Tibial nerve (tissue), 4 donors: ENCODE measurements at regions not wholly inside any gene's neighbourhood (a gene's known extent, or its start where the extent isn't known, plus 50 kb on each side); places are given as distances from the start of the nearest gene placed in this dataset.

Source experiments
- DNase-seq, 2 donors: peaks; one replicate each; pipeline ENCODE4 v3.0.0-alpha.2; 2019; ENCODE audit warnings: low spot score in 2 of 2
- H3K27ac ChIP-seq, 4 donors: fragments of 200-600 bp; sonication (generic) in 3 of 4; one replicate each; pipeline ENCODE4 v1.5.1; 2017 to 2019; ENCODE audit warnings: mild to moderate bottlenecking in 1 of 4
- H3K27me3 ChIP-seq, 2 donors: fragments of 200-600 bp; sonication (generic) in 1 of 2; one replicate each; pipeline versions ENCODE4 v1.5.1 to v1.6.0; 2017 to 2019
- H3K36me3 ChIP-seq, 3 donors: fragments of 200-600 bp; sonication (generic); one replicate each; pipeline ENCODE4 v1.5.1; 2018 to 2019
- H3K4me1 ChIP-seq, 4 donors: fragments of 200-600 bp; sonication (generic) in 3 of 4; one replicate each; pipeline ENCODE4 v1.5.1; 2017 to 2019
- H3K4me3 ChIP-seq, 4 donors: fragments of 200-600 bp; sonication (generic) in 3 of 4; one replicate each; pipeline ENCODE4 v1.5.1; 2017 to 2019; ENCODE audit warnings: mild to moderate bottlenecking in 1 of 4, moderate library complexity in 1 of 4
- H3K9me3 ChIP-seq, 4 donors: fragments of 200-600 bp; sonication (generic) in 3 of 4; one replicate each; pipeline ENCODE4 v1.5.1; 2017 to 2019
- EP300 ChIP-seq, 2 donors: sonication (generic); formaldehyde crosslinking; IDR thresholded peaks; one replicate each; pipeline ENCODE4 v1.6.1; 2017; ENCODE audit warnings: antibody characterized with exemption in 2 of 2, mild to moderate bottlenecking in 1 of 2
- POLR2A ChIP-seq, 2 donors: fragments of 450-650 bp; IDR thresholded peaks; one replicate each; pipeline ENCODE4 v1.6.1; 2017; ENCODE audit warnings: antibody characterized with exemption in 2 of 2, mild to moderate bottlenecking in 2 of 2, moderate library complexity in 2 of 2
- WGBS, 2 donors: methylation state at CpG; one replicate each; pipeline ENCODE4 v1.1.5; 2018; 5-methylcytosine and 5-hydroxymethylcytosine counted together
- TF ChIP-seq, protein P1 (sequence below), 5 experiments: fragments of 200-600 bp in 3 of 5; fragments of 450-650 bp in 2 of 5; sonication (generic) in 3 of 5; IDR thresholded peaks; one replicate each; pipeline ENCODE4 v1.5.1; 2016 to 2019; ENCODE audit warnings: antibody characterized with exemption in 5 of 5, mild to moderate bottlenecking in 3 of 5, moderate library complexity in 2 of 5

DNA sequence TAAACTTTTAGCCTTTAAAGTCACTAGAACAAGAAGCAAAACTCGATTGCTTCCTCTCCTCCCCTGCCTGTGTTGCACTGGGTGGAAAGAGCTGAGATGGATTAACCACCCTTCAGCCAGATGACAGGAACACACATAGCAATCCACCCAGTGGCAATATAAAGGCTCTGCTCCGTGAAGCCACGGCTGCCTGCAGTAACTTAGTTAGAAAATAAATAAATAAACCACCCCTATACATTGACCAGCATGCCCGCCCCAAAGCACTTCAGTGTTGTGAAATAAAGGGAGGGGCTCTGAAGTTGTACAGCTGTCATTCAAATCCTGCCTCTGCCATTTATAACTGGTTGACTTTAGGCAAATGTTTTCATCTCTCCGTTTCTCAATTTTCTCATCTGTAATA lies 217.1 kb upstream of the LDB2 start:
- no peak for DNase-seq
- H3K9me3 ChIP-seq = peaks cover 0 to under 1% (median 0%) of the 10 kb centered on the region in 4 donors
- WGBS, 2 donors = 52 to 63% methylated on average over 5 of the region's 5 CpGs

DNA sequence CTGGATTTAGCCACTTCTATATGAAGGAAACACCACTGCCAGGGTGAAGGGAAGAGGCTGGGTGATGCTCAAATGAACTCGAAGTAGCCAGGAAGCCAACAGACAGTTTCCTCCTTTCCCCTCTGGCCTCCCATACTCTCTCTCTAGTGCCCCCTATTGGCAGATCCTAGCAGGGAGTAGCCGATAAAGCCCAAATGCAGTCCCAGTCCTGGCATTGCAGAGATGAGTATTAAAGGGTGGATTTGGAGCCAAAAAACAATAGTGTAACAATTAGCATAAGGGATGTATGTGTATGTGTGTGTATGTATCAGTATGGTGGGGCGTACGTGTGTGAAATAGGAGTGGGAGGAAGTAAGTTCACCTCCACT lies 213.8 kb upstream of the LDB2 start:
- H3K9me3 ChIP-seq = no peaks in the 10 kb centered on the region
- peak in 1 of 2 donors; percentile 8 for DNase-seq
- peaks cover 0 to 3% (median 0%) of the 10 kb centered on the region in 4 donors for H3K4me1 ChIP-seq
- no peak overlapping the region for H3K27ac ChIP-seq
- WGBS, 2 donors = 50 to 64% methylated on average over 4 of the region's 4 CpGs
- no peak overlapping the region for H3K4me3 ChIP-seq
- H3K27me3 ChIP-seq = no peaks in the 10 kb centered on the region
- no peak for TF ChIP-seq POLR2A (IDR thresholded peaks at IDR 0.05)
- TF ChIP-seq, protein P1, sequence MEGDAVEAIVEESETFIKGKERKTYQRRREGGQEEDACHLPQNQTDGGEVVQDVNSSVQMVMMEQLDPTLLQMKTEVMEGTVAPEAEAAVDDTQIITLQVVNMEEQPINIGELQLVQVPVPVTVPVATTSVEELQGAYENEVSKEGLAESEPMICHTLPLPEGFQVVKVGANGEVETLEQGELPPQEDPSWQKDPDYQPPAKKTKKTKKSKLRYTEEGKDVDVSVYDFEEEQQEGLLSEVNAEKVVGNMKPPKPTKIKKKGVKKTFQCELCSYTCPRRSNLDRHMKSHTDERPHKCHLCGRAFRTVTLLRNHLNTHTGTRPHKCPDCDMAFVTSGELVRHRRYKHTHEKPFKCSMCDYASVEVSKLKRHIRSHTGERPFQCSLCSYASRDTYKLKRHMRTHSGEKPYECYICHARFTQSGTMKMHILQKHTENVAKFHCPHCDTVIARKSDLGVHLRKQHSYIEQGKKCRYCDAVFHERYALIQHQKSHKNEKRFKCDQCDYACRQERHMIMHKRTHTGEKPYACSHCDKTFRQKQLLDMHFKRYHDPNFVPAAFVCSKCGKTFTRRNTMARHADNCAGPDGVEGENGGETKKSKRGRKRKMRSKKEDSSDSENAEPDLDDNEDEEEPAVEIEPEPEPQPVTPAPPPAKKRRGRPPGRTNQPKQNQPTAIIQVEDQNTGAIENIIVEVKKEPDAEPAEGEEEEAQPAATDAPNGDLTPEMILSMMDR (IDR thresholded peaks at IDR 0.05) = peak in 1 of 5 experiments; percentile 11
- H3K36me3 ChIP-seq = no peaks in the 10 kb centered on the region

More for the DNA sequence above, 217.1 kb upstream of the LDB2 start:
- H3K27ac ChIP-seq = no peak overlapping the region
- H3K4me1 ChIP-seq = peaks cover 0 to 3% (median 0%) of the 10 kb centered on the region in 4 donors
- no peaks in the 10 kb centered on the region for H3K36me3 ChIP-seq
- H3K27me3 ChIP-seq = no peaks in the 10 kb centered on the region
- H3K4me3 ChIP-seq = no peak overlapping the region
- TF ChIP-seq EP300 (IDR thresholded peaks at IDR 0.05) (no peak), POLR2A (IDR thresholded peaks at IDR 0.05) (no peak)
- TF ChIP-seq, protein P1 (IDR thresholded peaks at IDR 0.05) = no peak

DNA sequence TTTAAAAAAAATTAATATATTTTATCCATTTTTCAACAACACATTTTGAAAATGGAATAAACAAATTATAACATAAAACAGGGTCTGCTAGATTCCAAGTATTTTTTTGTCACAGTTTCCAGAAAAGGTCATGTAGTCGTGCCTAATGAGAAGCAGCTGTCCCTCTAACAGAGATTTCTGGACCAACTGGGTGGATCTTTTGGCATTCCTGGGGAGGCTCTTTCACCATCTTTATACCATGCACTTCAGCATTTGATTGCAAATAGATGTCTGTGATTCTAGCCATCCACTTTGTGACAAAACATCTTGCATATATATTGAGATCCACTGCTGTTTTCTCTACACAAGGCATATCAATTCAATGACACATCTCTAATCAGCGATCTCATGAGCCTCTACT lies 210.7 kb upstream of the LDB2 start:
- Histone ChIP-seq H3K36me3 (no peaks in the 10 kb centered on the region), H3K27ac (no peak overlapping the region), H3K4me1 (peaks cover 0 to 3% (median 0%) of the 10 kb centered on the region in 4 donors), H3K27me3 (no peaks in the 10 kb centered on the region), H3K9me3 (no peaks in the 10 kb centered on the region), H3K4me3 (no peak overlapping the region)
- WGBS, 2 donors = 56 to 65% methylated on average over 2 of the region's 2 CpGs
- DNase-seq = no peak
- TF ChIP-seq EP300 (IDR thresholded peaks at IDR 0.05) = no peak
- no peak for TF ChIP-seq POLR2A (IDR thresholded peaks at IDR 0.05)
- TF ChIP-seq, protein P1 (IDR thresholded peaks at IDR 0.05) = no peak

DNA sequence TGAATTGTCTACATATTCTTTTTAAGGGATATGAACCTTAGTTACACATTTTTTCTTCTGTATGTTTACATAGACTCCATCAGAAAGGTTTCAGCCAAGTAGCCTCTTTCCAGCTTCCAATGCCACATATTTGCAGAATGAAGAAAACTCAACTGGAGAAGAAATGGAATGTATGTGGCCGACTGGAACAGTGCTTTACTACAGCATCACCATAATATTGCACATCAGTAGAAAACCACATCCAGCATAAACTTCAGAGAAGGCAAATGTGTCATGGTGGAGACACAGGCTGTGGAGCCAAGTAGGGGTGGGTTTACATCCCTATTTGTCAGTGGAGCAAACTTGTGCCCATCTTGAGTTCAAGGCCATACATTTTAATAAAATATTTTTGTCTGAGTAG lies 204.8 kb upstream of the LDB2 start:
- TF ChIP-seq, protein P1 (IDR thresholded peaks at IDR 0.05) = no peak
- no peak for TF ChIP-seq POLR2A (IDR thresholded peaks at IDR 0.05)
- TF ChIP-seq EP300 (IDR thresholded peaks at IDR 0.05) = no peak
- DNase-seq = no peak
- Histone ChIP-seq H3K4me3 (no peak overlapping the region), H3K4me1 (no peaks in the 10 kb centered on the region), H3K27ac (no peak overlapping the region), H3K36me3 (no peaks in the 10 kb centered on the region), H3K9me3 (no peaks in the 10 kb centered on the region), H3K27me3 (no peaks in the 10 kb centered on the region)
- WGBS, 2 donors = 80 to 82% methylated on average over 1 of the region's 1 CpG

DNA sequence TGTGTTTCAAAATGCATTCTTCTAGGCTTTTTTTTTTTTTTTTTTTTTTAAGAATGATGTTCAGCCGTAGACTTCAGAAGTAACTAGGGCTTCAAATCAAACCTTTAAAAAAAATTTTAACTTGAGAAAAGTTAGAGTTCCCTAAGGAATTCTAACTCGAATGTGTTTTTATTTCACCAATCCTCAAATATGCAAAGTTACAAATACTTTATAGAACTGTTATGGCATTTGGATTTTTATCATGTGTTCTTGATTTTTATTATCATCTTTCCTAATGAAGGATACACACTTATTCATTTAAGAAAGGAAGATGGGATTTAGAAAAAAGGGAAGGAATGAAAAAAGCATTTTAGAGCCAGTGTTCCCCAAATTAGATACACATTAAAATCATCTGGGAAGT lies 200.6 kb upstream of the LDB2 start:
- H3K4me3 ChIP-seq = no peak overlapping the region
- WGBS, 2 donors = 61 to 67% methylated on average over 2 of the region's 2 CpGs
- no peak for TF ChIP-seq POLR2A (IDR thresholded peaks at IDR 0.05)

DNA sequence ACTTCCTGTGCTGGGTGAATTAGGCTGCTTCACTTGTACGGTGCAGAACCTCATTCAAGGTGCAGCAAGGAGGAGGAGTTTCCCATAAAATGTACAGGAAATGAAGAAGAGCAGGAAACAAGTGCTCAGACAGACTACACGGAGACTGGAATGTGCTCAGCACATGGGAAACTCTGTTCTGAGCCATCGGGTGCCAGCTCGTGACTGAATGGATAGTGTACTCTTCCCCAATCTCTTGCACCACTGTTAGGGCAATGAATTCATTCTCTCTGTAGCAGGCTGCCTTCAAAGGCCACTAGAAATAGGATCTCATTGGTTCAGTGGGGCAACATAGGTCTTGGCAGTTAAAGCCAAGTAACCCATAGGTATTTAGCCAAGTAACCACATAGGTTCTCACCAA lies 200.0 kb upstream of the LDB2 start:
- no peak overlapping the region for H3K4me3 ChIP-seq
- DNase-seq = no peak
- no peaks in the 10 kb centered on the region for H3K9me3 ChIP-seq
- 70 to 82% methylated on average over 4 of the region's 4 CpGs for WGBS, 2 donors
- H3K4me1 ChIP-seq = peaks cover 0 to 15% (median 3%) of the 10 kb centered on the region in 4 donors
- no peak overlapping the region for H3K27ac ChIP-seq
- H3K27me3 ChIP-seq = no peaks in the 10 kb centered on the region
- no peaks in the 10 kb centered on the region for H3K36me3 ChIP-seq
- TF ChIP-seq POLR2A (IDR thresholded peaks at IDR 0.05) = no peak
- no peak for TF ChIP-seq EP300 (IDR thresholded peaks at IDR 0.05)
- TF ChIP-seq, protein P1 (IDR thresholded peaks at IDR 0.05) = no peak

More for the DNA sequence above, 200.6 kb upstream of the LDB2 start:
- Histone ChIP-seq H3K36me3 (no peaks in the 10 kb centered on the region), H3K27ac (no peak overlapping the region), H3K27me3 (no peaks in the 10 kb centered on the region), H3K9me3 (no peaks in the 10 kb centered on the region), H3K4me1 (peaks cover 0 to 15% (median 2%) of the 10 kb centered on the region in 4 donors)
- no peak for DNase-seq
